Panc1 (cell line): ENCODE measurements at regions not wholly inside any gene's neighbourhood (a gene's known extent, or its start where the extent isn't known, plus 50 kb on each side); places are given as distances from the start of the nearest gene placed in this dataset.
"Not testable (repeated sequence)": the region's sequence is repeated elsewhere in the genome, so short reads cannot be mapped to it uniquely, and the experiment has no call there.

Source experiments
- ATAC-seq: fragments of 200-7000 bp; cut with Tn5 transposase; 2 replicates; pipeline ENCODE4 v1.9.1; 2020; ENCODE audit warnings: mild to moderate bottlenecking, moderate library complexity
- BruUV-seq: library from RNA; stranded (reverse); fragments of 400-500 nt; replicated peaks from 2 replicates; lab custom pipeline; 2021; lab: Mats Ljungman, UMichigan
- CTCF ChIA-PET: fragments of 300-600 bp; sonication (Branson Sonifier 250); formaldehyde crosslinking; loops from one replicate; lab custom pipeline; 2022; ENCODE audit warnings: antibody characterized with exemption; lab: Charles Lee
- POLR2A ChIA-PET: fragments of 300-600 bp; sonication (Branson Sonifier 250); formaldehyde crosslinking; loops from one replicate; lab custom pipeline; 2022; ENCODE audit warnings: antibody characterized with exemption; lab: Charles Lee
- DNase-seq: peaks from one replicate; pipeline ENCODE4 v3.0.0-alpha.2; 2010; ENCODE audit warnings: low read depth, low spot score
- H3K27ac ChIP-seq: 2 replicates; pipeline ENCODE4 v1.5.1; 2011; ENCODE audit warnings: mild to moderate bottlenecking, low read length, inconsistent platforms
- H3K27me3 ChIP-seq: fragments of 200-500 bp; sonication (Bioruptor generic); 2 replicates; pipeline ENCODE4 v1.6.0; 2014; ENCODE audit warnings: low read length, inconsistent platforms; ENCODE audit not compliant: control insufficient read depth, insufficient read depth
- H3K36me3 ChIP-seq: fragments of 200-500 bp; sonication (Bioruptor generic); 2 replicates; pipeline ENCODE4 v1.5.1; 2014; ENCODE audit warnings: inconsistent platforms, mild to moderate bottlenecking, low read length, moderate library complexity; ENCODE audit not compliant: control insufficient read depth, insufficient read depth
- H3K4me1 ChIP-seq: 2 replicates; pipeline ENCODE4 v1.5.1; 2011; ENCODE audit warnings: inconsistent platforms, mild to moderate bottlenecking, low read length, moderate library complexity; ENCODE audit not compliant: control insufficient read depth, insufficient read depth
- H3K4me3 ChIP-seq, 2 experiments: 2 replicates each; pipeline ENCODE4 v1.5.1; 2011 to 2012; ENCODE audit warnings: low read depth in 2 of 2, low read length in 2 of 2, mild to moderate bottlenecking in 2 of 2, inconsistent platforms in 1 of 2, moderate library complexity in 1 of 2
- H3K9me3 ChIP-seq: fragments of 200-500 bp; sonication (Bioruptor generic); 2 replicates; pipeline ENCODE4 v1.5.1; 2014; ENCODE audit warnings: low read depth, mild to moderate bottlenecking, inconsistent platforms, low read length, moderate library complexity; ENCODE audit not compliant: control insufficient read depth, insufficient read depth
- POLR2AphosphoS5 ChIP-seq: IDR thresholded peaks from 2 replicates; pipeline ENCODE4 v1.6.1; 2012; ENCODE audit warnings: mild to moderate bottlenecking, low read depth, low read length, moderate library complexity
- SIN3A ChIP-seq: IDR thresholded peaks from 2 replicates; pipeline ENCODE4 v1.6.1; 2012; ENCODE audit warnings: low read depth, mild to moderate bottlenecking, low read length, moderate library complexity, borderline replicate concordance; ENCODE audit not compliant: insufficient read depth
- TCF7L2 ChIP-seq: IDR thresholded peaks from 2 replicates; pipeline ENCODE4 v1.6.1; 2011; ENCODE audit warnings: mild to moderate bottlenecking, low read depth, low read length, inconsistent platforms
- in situ Hi-C: cut with HindIII; loops from 2 replicates; pipeline ENCODE4 v1.10.0; 2016; ENCODE audit warnings: low sequenced_read_pairs, low pct_unique_long_range_greater_than_20kb
- intact Hi-C: fragments of 100-400 bp; cut with micrococcal nuclease; formaldehyde crosslinking; loops from one replicate; pipeline ENCODE4 v1.10.0; 2022; ENCODE audit not compliant: unreplicated experiment
- TF ChIP-seq, protein P1 (sequence below): fragments of 450-650 bp; IDR thresholded peaks from 2 replicates; pipeline ENCODE4 v1.5.1; 2017; ENCODE audit warnings: mild to moderate bottlenecking
- TF ChIP-seq, protein P2 (sequence below), 2 experiments: IDR thresholded peaks; 2 replicates each; pipeline ENCODE4 v1.6.1; 2011 to 2012; ENCODE audit warnings: low read depth in 2 of 2, control low read depth in 1 of 2, low read length in 1 of 2, mild to moderate bottlenecking in 1 of 2, moderate library complexity in 1 of 2; ENCODE audit not compliant: insufficient read depth in 1 of 2

DNA sequence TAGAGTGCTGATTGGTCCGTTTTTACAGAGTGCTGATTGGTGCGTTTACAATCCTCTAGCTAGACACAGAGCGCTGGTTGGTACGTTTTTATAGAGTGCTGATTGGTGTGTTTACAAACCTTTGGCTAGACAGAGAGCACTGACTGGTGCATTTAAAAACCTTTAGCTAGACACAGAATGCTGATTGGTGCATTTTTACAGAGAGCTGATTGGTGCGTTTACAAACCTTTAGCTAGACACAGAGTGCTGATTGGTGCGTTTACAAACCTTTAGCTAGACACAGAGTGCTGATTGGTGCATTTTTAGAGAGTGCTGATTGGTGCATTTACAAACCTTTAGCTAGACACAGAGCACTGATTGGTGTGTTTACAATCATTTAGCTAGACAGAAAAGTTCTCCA is 1430.9 kb upstream of the B3GALT2 start:
- H3K27ac ChIP-seq, intact Hi-C loops, H3K9me3 ChIP-seq, H3K27me3 ChIP-seq, DNase-seq, H3K4me1 ChIP-seq, H3K36me3 ChIP-seq, ATAC-seq, BruUV-seq, CTCF ChIA-PET, H3K4me3 ChIP-seq, in situ Hi-C loops, POLR2A ChIA-PET: not testable (repeated sequence)

DNA sequence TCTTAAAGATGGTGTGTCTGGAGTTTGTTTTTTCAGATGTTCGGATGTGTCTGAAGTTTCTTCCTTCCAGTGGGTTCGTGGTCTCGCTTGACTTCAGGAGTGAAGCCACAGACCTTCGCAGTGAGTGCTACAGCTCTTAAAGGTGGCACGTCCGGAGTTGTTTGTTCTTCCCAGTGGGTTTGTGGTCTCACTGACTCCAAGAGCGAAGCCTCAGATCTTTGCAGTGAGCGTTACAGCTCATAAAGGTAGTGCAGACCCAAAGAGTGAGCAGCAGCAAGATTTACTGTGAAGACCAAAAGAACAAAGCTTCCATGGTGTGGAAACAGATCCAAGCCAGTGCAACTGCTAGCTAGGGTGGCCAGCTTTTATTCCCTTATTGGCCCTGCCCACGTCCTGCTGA is 1430.4 kb upstream of the B3GALT2 start:
- Histone ChIP-seq H3K9me3 (no peaks in the 10 kb centered on the region), H3K4me1 (no peaks in the 10 kb centered on the region), H3K4me3 (no peak overlapping the region), H3K27ac (no peak overlapping the region), H3K36me3 (no peaks in the 10 kb centered on the region), H3K27me3 (no peaks in the 10 kb centered on the region)
- TF ChIP-seq, protein P1, sequence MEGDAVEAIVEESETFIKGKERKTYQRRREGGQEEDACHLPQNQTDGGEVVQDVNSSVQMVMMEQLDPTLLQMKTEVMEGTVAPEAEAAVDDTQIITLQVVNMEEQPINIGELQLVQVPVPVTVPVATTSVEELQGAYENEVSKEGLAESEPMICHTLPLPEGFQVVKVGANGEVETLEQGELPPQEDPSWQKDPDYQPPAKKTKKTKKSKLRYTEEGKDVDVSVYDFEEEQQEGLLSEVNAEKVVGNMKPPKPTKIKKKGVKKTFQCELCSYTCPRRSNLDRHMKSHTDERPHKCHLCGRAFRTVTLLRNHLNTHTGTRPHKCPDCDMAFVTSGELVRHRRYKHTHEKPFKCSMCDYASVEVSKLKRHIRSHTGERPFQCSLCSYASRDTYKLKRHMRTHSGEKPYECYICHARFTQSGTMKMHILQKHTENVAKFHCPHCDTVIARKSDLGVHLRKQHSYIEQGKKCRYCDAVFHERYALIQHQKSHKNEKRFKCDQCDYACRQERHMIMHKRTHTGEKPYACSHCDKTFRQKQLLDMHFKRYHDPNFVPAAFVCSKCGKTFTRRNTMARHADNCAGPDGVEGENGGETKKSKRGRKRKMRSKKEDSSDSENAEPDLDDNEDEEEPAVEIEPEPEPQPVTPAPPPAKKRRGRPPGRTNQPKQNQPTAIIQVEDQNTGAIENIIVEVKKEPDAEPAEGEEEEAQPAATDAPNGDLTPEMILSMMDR: no peak
- TF ChIP-seq POLR2AphosphoS5: no peak
- no peak for TF ChIP-seq TCF7L2
- TF ChIP-seq, protein P2, sequence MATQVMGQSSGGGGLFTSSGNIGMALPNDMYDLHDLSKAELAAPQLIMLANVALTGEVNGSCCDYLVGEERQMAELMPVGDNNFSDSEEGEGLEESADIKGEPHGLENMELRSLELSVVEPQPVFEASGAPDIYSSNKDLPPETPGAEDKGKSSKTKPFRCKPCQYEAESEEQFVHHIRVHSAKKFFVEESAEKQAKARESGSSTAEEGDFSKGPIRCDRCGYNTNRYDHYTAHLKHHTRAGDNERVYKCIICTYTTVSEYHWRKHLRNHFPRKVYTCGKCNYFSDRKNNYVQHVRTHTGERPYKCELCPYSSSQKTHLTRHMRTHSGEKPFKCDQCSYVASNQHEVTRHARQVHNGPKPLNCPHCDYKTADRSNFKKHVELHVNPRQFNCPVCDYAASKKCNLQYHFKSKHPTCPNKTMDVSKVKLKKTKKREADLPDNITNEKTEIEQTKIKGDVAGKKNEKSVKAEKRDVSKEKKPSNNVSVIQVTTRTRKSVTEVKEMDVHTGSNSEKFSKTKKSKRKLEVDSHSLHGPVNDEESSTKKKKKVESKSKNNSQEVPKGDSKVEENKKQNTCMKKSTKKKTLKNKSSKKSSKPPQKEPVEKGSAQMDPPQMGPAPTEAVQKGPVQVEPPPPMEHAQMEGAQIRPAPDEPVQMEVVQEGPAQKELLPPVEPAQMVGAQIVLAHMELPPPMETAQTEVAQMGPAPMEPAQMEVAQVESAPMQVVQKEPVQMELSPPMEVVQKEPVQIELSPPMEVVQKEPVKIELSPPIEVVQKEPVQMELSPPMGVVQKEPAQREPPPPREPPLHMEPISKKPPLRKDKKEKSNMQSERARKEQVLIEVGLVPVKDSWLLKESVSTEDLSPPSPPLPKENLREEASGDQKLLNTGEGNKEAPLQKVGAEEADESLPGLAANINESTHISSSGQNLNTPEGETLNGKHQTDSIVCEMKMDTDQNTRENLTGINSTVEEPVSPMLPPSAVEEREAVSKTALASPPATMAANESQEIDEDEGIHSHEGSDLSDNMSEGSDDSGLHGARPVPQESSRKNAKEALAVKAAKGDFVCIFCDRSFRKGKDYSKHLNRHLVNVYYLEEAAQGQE (IDR thresholded peaks at IDR 0.05; ENCODE audit: insufficient read depth in 1 of 2, low read depth in 2 of 2, low read length in 1 of 2): no peak
- no peak for TF ChIP-seq SIN3A
- POLR2A ChIA-PET: no interaction called here
- DNase-seq (no peak), ATAC-seq (no peak)
- BruUV-seq: no TSS peak
- intact Hi-C loops: no loop called here
- CTCF ChIA-PET: no interaction called here
- in situ Hi-C loops: no loop called here

DNA sequence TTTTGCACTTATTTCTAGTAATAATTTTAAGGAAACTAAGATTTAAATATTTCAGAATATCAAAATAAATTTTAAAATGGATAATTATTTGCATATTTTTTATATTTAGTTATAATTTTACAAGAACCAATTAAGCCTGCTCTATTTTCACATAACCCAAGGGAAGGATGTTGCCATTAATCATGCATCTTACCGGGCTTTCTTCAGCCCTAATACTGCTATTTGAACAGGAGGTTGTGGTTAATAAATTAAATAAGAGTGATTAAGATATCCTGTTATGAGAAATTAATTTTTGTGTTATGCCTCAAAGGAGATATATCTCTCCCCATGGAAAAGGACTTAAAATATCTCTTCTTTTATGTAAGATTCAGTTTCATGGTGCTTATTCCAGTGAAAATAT is 1415.8 kb upstream of the B3GALT2 start:
- in situ Hi-C loops (no loop called here), intact Hi-C loops (no loop called here)
- no peaks in the 10 kb centered on the region for H3K36me3 ChIP-seq
- POLR2A ChIA-PET: no interaction called here
- no peak for TF ChIP-seq SIN3A
- TF ChIP-seq TCF7L2: no peak
- TF ChIP-seq, protein P1: no peak
- TF ChIP-seq, protein P2 (IDR thresholded peaks at IDR 0.05; ENCODE audit: insufficient read depth in 1 of 2, low read depth in 2 of 2, low read length in 1 of 2): no peak
- TF ChIP-seq POLR2AphosphoS5: no peak
- no TSS peak for BruUV-seq
- CTCF ChIA-PET: no interaction called here
- no peak overlapping the region for H3K27ac ChIP-seq
- no peaks in the 10 kb centered on the region for H3K27me3 ChIP-seq
- H3K4me3 ChIP-seq: no peak overlapping the region
- ATAC-seq (no peak), DNase-seq (no peak)
- no peaks in the 10 kb centered on the region for H3K4me1 ChIP-seq
- H3K9me3 ChIP-seq: no peaks in the 10 kb centered on the region
